ENCODE measurements at regions not wholly inside any gene's neighbourhood (a gene's known extent, or its start where the extent isn't known, plus 50 kb on each side); places are given as distances from the start of the nearest gene placed in this dataset.

GRCh38 chr6:40642837-40643236 lies 55.7 kb upstream of the LRFN2 start:
- DNase-seq (ENCODE audit: low read depth in 1 of 2, low spot score in 1 of 2): no peak

- DNase-seq (ENCODE audit: low read depth in 1 of 2, low spot score in 1 of 2): no peak
Measured at GRCh38 chr6:40642190-40642589, 55.0 kb upstream of the LRFN2 start.

- DNase-seq (ENCODE audit: low read depth in 1 of 2, low spot score in 1 of 2): no peak
Measured at GRCh38 chr6:40640599-40641227, 53.5 kb upstream of the LRFN2 start.

Data from activated CD4-positive, alpha-beta T cell treated with anti-CD3 and anti-CD28 coated beads, Interleukin-2, amount 50 U/mL, for 24 hours (primary cell).